ENCODE measurements at regions not wholly inside any gene's neighbourhood (a gene's known extent, or its start where the extent isn't known, plus 50 kb on each side); places are given as distances from the start of the nearest gene placed in this dataset.

- TF ChIP-seq CTCF (IDR thresholded peaks at IDR 0.05 in 4 of 5, conservative IDR thresholded peaks at IDR 0.05 in 1 of 5) = no peak
- TF ChIP-seq POLR2A (IDR thresholded peaks at IDR 0.05) = no peak
Observed at GRCh38 chr14:22131749-22132476, 457.1 kb downstream of the DAD1 start.
